GM19023 (cell line): ENCODE measurements at regions not wholly inside any gene's neighbourhood (a gene's known extent, or its start where the extent isn't known, plus 50 kb on each side); places are given as distances from the start of the nearest gene placed in this dataset.

Experiments used
- ATAC-seq: cut with Tn5 transposase; IDR thresholded peaks from one replicate; pipeline ENCODE4 v1.9.1; 2021; ENCODE audit warnings: mild to moderate bottlenecking, moderate library complexity; ENCODE audit not compliant: unreplicated experiment

DNA sequence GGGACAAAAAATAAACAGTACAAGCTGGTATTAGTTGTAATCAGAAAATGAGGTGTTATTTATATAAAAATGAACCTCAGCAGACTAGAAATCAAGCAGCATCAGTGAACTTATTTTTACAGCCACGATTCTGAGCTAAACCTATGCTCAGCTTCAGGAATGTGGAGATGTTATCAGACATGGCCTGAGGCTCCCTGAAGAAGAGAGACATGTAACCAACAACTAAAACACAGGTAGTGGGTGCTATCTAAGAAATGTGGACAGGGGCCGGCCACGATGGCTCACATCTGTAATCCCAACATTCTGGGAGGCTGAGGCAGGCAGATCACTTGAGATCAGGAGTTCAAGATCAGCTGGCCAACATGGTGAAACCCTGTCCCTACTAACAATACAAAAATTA lies 534.3 kb downstream of the VRK1 start:
- ATAC-seq, result no peak

DNA sequence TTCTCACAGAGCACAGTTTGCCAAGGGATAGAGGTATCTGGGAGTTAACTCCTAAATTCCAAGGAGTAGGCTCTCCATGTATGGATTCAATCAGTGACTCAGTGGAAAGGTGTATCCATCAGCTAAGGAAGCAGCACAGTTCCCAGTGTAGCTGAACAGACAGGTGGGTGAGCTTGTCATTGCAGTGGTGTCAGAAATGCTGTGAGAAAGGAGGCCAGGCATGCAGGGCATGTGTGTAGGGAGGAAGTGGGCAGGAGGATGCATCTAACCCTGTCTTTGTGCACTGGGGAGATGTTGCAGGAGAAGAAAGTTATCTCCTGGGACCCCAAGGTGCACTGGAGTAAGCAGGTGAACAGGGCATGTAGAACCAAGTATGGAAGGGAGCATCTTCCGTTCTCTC lies 539.0 kb downstream of the VRK1 start:
- ATAC-seq, result no peak

DNA sequence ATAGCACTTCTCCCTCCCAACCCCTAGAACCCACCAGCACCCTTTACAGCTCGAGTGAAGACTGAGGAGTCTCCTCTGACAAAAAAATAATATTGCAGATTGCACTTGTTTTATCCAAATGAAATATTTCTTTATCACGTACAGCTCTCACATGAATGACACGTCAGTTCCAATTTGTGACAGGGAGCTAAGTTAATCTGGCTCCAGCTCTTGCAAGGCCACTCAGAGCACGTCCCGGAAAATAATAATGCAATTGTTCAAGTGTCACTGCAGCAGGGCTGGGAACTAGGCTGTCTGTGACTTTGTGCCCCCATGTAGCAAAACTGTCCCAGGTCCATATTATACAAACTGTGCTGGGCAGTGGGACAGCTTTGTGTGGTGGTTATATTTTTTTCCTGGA lies 539.6 kb downstream of the VRK1 start:
- ATAC-seq, result no peak

DNA sequence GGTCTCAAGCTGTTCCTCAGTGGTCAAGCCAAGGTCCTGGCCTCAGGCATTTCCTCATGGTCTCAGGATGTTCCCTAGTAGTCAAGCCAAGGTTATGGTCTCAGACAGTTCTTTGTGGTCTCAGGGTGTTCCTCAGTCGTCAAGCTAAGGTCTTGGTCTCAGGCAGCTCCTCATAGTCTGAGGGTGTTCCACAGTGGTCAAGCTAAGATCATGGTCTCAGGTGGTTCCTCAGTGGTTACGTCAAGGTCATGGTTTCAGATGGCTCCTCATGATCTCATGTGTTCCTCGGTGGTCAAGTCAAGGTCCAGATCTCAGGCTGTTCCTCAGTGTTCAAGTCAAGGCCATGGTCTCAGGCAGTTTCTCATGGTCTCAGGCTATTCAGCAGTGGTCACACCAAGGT lies 540.1 kb downstream of the VRK1 start:
- ATAC-seq, result no peak

DNA sequence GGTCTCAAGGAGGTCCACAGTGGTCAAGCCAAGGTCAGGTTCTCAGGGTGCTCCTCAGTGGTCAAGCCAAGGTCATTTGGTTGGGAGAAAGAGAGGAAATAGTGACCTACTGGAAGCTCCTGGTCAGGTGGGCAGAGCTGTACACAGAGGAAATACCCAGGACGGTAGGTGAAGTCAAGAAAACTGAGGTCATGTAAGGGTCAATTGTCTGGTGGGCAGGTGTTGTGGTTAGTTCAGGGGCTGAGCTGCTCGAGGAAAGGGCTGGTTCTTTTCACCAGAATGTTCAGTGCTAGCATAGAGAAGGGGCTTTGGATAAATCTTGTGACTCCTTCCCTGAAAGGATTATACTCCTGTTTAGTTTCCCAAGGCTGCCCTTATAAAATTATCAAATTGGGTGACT lies 540.5 kb downstream of the VRK1 start:
- no peak for ATAC-seq

DNA sequence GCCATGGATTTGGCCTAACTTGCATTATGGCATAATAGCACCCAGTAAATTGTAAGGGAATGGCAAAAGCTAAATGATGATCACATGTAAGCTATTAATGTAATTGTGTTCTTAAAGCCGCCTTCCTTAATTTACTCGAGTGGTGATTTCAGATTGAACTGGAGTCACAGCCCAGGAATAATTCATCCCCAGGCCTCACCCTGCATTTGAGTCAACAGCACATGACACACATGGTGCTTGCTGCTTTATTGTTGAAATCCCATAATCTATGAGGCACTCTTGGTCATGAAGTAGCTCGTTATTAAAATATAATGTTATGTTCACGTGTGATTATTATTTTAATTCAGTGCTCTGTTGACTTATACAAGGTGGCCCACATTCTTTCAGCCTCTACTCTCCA lies 547.5 kb downstream of the VRK1 start:
- no peak for ATAC-seq

DNA sequence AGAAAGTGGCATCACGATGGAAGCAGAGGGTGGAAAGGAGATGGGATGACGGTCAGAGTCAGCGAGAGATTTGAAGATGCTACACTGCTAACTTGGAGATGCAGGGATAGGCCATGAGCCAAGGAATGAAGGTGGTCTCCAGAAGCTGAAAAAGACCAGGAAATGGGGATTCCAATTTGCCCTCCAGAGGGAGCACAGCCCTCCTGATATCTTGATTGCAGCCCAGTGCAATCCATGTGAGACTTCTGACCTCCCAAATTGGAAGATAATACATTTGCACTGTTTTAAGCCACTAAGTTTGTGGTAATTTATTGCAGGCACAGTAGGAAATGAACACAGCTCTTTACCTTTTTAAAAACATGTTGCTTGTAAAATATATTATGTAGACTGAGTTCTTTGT lies 549.5 kb downstream of the VRK1 start:
- ATAC-seq, result no peak

DNA sequence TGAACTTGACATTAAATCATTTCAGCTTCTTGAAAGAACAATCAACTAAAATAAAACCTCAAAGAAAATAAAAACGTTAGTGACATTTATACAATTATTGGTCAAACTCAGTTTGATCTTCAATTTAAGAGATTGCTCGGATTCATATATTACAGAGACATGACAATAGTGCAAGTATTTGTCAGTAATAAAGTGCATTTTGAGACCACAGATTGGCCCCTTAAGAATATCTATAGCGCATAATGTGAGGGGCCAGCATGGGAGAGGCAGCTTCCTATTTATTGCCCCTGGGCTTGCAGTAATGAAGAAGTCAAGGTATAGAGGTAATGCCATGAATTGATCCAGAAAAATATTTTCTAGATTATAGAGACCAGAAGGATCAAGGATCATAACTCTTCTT lies 552.3 kb downstream of the VRK1 start:
- no peak for ATAC-seq

DNA sequence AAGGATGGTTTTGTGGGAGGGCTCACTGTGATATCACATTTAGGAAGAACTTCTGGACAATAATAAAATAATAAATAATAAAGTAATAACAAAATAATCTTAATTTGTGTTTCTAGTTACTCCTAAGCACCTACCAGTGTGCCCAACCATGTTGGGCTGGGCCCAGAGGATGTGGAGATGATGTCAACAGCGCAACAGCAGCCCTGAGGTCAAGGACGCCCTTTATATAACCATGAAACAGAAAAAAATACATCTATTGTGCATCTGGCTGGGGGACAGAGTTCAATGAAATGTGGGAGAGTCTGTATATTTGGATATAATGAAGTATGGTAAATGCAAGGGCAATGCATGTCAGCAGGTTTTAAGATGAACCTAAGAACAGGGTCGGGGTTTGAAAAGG lies 552.8 kb downstream of the VRK1 start:
- ATAC-seq, result no peak

DNA sequence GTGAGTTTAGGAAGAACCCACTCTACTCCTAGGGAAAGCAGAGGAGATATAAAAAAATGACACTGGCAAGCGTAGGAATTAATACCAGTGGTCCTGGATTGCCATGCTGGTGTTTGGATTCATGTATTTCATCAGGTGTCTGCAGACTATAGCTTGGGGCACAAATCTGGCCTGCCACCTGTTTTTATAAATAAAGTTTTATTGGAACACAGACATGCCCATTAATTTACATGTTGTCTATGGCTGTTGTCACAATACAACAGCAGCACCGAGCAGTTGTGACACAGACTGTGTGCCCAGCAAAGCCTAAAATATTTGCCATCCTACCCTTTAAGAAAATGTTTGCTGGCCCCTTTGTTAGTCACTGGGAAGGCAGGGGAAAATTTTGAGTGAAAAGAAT lies 553.2 kb downstream of the VRK1 start:
- ATAC-seq, result no peak

DNA sequence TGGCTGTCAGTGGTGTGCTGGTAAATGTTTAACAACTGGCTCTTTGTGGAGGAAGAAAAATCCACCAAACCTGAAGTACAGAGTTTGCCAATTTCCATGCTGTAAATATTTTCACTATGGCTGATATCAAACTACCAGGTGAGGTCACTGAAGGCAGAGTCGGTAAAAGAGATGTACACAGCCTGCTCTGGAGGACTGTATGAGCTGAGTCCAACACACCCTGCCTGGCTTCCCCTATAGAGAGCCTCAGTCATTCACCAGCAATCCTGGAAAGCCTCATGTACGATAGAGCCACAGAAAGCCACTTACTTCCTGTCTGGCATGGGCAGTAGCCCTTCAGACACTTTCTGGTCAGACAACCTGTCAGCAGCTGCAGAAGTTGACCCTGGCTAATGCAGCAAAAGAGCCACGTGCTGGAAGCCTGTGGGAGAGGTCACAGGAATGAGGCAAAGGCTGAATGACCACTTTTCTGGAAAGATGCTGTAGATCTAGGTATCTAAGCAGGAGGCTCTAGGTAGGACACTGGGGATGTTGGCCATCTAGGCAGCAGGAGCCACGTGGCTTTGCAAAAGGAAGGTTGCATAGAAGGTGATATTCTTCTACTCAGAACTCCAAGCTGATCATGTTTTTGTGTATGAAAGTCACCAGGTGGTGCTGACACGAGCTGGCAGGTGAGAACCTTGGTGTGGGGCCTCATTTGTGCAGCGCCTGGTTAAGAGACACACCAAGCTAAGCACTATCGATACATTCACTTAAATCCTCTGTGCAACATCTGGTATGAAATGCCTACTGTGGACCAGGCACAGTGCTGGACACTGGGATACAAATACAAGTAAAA lies 553.9 kb downstream of the VRK1 start:
- no peak for ATAC-seq

DNA sequence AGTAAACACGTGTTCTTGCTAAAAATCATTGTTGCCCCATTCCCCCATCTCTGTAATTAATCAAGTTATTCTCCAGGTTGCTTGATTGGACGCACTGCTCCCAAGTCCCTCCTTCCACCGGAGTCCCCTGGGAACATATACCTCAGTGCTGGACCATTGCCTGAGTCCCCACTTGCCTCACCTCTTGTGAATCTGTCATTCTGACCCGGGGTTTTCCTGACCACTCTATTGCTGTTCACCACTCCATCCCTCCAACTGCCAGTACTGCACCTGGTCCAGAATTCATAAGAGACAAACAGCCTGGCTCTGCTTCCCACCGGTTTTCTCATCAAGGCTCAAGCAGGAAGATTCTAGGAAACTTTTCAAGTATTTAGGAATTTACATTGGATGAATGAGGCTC lies 555.9 kb downstream of the VRK1 start:
- ATAC-seq, result no peak

DNA sequence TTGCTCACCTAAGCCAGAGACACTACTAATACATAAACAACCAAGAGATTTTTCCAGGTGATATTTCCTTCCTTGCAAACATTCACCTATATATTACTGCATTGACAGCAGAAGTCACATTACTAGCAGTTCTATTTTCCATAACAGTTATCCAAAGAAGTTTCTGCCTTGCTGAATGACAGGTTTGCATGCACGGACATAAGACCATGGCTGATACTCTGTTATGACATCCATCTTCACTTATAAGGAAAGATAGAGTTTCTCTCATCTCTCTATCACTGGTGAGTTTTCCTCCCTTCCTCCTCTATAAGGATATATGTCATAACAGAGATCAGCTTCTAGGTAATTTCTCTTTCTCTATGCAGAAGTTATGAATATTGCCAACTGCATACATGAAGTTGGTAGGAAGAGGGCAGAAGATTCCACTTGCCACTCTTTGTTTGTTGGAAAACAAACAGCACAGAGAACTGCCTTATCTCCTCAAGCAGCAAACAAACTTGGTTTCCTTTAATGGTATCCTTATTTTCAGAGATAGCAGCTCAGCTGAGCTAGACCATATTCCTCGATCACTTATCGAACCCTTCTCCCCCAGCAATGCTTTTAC lies 557.0 kb downstream of the VRK1 start:
- ATAC-seq, result no peak

DNA sequence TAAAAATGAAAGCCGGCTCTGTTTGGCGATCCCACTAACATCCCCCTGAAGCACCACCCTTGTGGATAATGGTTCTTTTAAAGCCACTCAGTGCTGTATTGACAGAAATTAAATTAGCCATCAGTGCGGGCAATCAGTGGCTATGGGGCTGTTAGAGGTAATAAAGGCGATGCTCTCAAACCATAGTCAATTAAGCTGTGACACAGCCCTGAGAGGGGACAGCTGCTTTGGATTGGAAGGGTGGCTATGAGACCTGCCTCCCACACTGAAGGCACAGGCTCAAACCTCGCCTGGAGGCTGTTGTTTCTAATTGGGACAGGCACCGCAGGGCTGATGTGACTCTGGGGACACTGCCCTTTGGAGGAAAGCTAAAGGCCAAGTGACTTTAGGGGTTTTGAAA lies 562.2 kb downstream of the VRK1 start:
- ATAC-seq, result no peak

DNA sequence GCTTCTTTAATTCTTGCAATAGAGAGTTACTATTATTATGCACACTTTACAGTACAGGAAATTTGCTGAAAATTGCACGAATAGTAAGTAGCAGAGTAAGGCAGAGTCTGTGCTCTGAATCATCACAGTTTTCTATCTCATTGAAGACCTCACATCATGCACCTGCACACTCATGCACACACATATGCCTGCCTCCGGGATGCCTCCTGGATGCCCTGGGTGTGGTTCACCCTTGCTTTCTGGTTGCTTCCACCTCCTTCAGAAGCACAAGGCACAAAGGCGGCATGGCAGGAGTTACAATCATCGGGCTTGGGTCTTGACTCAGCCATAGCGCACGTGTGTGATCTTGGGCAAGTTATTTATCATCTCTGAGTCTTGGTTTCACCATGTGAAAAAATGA lies 564.0 kb downstream of the VRK1 start:
- ATAC-seq, result no peak

DNA sequence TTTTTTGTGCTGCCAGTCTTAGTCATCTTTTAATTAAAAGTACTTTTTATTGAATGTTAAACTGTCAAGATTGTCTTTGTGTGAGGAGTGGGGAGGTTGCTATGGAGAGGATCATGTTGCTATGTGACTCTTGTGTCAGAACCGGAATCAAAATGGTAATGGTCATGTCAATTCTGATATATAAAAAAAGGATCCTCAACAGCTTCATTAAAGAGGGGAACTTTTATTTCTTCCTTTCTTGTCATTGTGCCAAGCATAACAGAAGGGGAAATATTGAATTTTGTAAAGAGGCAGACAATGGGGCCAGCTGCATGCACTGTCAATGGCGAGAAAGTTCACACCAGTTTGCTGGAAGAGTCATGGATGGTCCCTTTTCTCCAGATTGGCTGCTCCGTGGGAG lies 564.8 kb downstream of the VRK1 start:
- ATAC-seq, result no peak

DNA sequence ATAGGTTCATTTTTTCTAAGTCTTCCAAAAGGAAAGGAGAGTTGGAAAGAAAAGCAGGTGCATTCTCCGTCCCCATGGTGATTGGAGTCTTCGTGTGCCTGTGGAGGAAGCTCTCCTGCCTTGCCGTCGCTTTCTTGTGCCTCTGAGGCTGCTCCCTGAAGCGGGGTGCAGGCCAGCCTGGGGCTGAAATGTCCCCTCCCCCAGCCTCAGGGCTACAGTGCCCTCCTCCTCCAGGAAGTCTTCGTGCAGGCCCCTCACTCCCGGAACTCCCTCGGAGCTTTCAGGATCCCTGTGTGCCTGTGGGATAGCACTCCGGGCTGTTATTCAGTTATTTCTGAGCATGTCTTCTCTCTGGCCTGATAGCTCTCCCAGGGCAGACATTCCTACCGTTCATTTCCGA lies 569.2 kb downstream of the VRK1 start:
- no peak for ATAC-seq

DNA sequence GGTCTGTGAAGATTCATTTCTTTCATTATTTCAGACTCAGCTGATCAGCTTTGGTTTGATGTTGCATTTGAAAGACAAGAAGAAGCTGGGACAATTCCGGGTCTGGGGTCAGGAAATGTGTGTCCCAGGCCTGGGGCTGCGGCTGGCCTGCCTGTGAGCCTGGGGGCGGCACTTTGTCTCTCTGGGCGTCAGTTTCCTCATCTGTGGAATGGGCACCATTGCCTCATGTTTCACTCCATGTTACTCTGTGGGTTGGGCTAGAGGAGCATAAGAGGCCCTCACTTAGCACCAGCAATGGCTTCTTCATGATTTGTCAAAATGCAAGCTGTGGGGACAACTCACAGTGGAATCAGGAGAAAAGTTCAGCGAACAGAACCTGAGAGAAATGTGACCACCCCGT lies 570.1 kb downstream of the VRK1 start:
- ATAC-seq, result no peak

DNA sequence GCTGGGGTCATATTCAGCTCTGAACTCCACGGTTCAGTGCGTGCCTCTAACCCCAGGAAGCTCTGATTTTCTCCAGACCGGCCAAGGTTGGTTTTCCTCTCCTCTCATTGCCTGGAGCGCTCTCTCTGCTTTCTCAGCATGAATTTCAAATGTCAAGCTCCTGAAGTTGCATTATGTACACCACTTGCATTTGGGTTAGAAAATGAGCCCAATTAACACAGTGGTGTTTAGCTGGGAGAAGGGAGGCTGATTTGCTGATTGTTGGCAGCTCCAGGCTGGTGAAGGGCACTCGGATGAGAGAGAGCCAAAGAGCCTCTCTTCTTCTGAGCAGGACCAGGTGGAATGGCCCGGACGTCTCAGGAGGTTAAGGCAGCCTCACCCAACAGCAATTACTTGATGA lies 570.9 kb downstream of the VRK1 start:
- no peak for ATAC-seq

DNA sequence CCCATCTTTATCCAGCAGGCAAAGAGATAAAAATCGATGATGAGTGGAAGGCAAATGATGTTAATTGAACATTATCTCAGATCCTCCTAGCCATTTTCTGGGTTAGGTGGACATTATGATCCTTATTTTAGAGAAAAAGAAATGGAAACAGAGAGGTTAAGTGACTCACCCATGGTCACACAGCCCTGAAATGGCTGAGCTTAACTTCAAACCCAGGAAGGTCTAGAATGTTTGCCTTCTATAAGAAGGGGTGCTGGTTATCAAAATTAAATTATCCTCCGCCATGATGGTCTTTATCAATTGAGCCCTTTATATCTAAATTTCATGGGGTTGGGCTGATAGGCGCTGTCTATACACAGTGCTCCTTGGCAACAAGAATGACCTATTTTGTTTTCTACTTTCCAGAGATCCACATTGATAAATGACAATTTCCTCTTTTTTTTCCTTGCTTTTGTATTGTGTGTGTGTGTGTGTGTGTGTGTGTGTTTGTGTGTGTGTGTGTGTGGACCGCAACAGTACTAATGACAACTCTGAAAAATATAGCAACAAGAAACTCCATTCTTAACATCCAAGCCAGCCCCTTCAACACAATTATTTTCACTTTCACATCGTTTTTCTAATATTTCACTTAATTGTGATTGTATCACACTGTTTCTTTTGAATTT lies 571.9 kb downstream of the VRK1 start:
- ATAC-seq, result no peak

DNA sequence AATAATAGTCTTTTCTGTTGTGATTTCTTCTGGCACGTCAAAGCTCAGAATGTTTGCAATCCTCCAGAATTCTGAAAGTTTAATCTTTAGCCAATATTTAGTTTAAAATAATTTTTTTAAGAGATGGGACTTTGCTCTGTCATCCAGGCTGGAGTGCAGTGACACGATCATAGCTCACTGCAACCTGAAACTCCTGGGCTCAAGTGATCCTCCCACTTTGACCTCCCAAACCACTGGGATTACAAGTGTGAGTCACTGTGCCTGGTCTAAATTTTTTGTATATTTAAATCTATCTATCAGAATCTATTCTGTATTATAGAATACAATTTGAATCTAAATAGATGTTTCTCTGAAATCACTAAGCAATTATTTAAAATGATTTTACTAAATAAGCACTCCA lies 572.7 kb downstream of the VRK1 start:
- ATAC-seq, result no peak

DNA sequence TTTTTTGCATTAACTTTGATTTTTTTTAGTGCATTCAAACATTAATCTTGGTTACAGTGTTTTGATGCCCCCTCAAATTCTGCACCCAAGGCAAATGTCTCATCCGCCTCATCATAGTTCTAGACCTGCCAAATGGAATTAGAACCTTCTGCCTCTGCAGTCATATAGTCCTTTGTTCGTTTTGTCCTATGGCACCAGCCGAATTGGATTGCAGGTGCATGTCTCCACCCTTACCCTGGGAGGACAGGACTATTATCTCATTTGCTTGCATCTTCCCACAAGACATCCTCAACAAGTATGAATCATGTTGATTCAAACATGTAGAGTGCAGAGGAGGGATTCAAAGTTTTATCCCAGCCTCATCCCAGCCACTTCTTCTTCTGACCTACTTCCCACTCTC lies 579.1 kb downstream of the VRK1 start:
- no peak for ATAC-seq
